ENCODE measurements at regions not wholly inside any gene's neighbourhood (a gene's known extent, or its start where the extent isn't known, plus 50 kb on each side); places are given as distances from the start of the nearest gene placed in this dataset.

- H3K27me3 Mint-ChIP-seq, result no peaks in the 10 kb centered on the region
- peaks cover 9% of the 10 kb centered on the region for H3K4me1 Mint-ChIP-seq (ENCODE audit: low read depth)
- ChIA-PET POLR2A (no interaction called here), CTCF (interaction anchor here (0.8 kb wide), 1 partner anchor 57 kb away, joined by 4 read pairs; no protein-coding TSS in a partner anchor)
- TF ChIP-seq CTCF (IDR thresholded peaks at IDR 0.05), result no peak
- no peaks in the 10 kb centered on the region for H3K36me3 Mint-ChIP-seq (ENCODE audit: low read depth)
- H3K9me3 Mint-ChIP-seq, result no peaks in the 10 kb centered on the region
- ATAC-seq (no peak), DNase-seq (no peak)
- intact Hi-C loops (cut with micrococcal nuclease), result no loop called here
- H3K4me3 Mint-ChIP-seq, result no peak overlapping the region
- H3K27ac Mint-ChIP-seq, result no peak overlapping the region
Measured at GRCh38 chr6:37115236-37115895, 54.6 kb upstream of the PIM1 start.

GRCh38 chr6:37116326-37116725 lies 53.6 kb upstream of the PIM1 start:
- ATAC-seq, result no peak
- POLR2A ChIA-PET, result no interaction called here
- intact Hi-C loops (cut with micrococcal nuclease), result no loop called here

DNA sequence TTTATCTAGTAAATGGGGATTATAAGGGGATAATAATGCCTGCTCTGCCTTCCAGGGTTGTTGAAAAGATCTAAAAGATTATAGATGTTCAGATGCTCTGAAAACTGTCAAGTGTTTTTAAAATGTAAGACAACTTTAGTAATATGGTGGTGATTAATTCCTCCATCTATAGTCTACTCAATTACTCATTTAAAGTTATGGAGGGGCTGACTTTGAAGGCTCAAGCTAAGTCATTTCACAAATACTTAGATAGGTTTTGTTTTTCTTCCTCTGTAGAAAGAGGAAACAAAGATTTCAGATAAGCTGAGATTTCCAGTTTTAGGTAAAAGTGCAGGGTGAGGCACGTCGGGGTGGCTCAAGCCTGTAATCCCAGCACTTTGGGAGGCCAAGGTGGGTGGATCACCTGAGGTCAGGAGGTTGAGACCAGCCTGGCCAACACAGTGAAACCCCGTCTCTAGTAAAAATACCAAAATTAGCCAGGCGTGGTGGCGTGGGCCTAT lies 50.5 kb upstream of the PIM1 start:
- H3K27ac Mint-ChIP-seq, result no peak overlapping the region
- no peaks in the 10 kb centered on the region for H3K36me3 Mint-ChIP-seq (ENCODE audit: low read depth)
- intact Hi-C loops (cut with micrococcal nuclease), result no loop called here

More at GRCh38 chr6:37116326-37116725, 53.6 kb upstream of the PIM1 start:
- Mint-ChIP-seq H3K4me1 (ENCODE audit: low read depth) (no peaks in the 10 kb centered on the region), H3K9me3 (no peaks in the 10 kb centered on the region), H3K4me3 (no peak overlapping the region), H3K27me3 (no peaks in the 10 kb centered on the region), H3K27ac (no peak overlapping the region), H3K36me3 (ENCODE audit: low read depth) (no peaks in the 10 kb centered on the region)
- no peak for TF ChIP-seq CTCF (IDR thresholded peaks at IDR 0.05)
- no peak for DNase-seq
- CTCF ChIA-PET, result no interaction called here

More for the DNA sequence above, 50.5 kb upstream of the PIM1 start:
- no peak for ATAC-seq
- no peak for DNase-seq
- H3K27me3 Mint-ChIP-seq, result no peaks in the 10 kb centered on the region
- H3K4me3 Mint-ChIP-seq, result no peak overlapping the region
- CTCF ChIA-PET, result interaction anchor here (1.9 kb wide), 1 partner anchor 69 kb away, joined by 4 read pairs; no protein-coding TSS in a partner anchor
- TF ChIP-seq CTCF (IDR thresholded peaks at IDR 0.05), result no peak
- H3K9me3 Mint-ChIP-seq, result no peaks in the 10 kb centered on the region
- no peaks in the 10 kb centered on the region for H3K4me1 Mint-ChIP-seq (ENCODE audit: low read depth)
- POLR2A ChIA-PET, result interaction anchor here (0.6 kb wide), 1 partner anchor 245 kb away, joined by 3 read pairs; the partner anchor contains the start of gene PPIL1

Measured in activated CD8-positive, alpha-beta T cell treated with anti-CD3 and anti-CD28 coated beads for 36 hours (primary cell).